ENCODE measurements at regions not wholly inside any gene's neighbourhood (a gene's known extent, or its start where the extent isn't known, plus 50 kb on each side); places are given as distances from the start of the nearest gene placed in this dataset.
A peak's percentile ranks its signal among the peaks of the same experiment; 100 is the strongest.

DNA sequence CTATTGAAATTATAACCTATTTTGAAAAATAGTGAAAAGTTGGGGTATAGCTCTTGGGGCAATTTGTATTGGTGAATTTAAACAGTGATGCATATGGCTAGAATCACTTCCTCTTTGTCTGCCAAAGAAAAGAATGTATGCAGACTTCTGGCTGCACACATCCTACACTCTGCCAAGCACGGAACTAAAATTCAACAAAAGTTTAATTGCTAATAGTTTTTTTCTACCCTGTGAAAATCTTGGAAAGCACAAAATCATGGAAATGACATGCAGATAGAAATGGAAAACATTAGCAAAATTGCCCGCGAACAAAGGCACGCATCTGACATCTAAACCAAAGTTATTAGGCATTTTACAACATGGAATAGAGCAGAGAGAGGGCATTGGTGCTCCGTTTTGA is 106.4 kb upstream of the PDE10A start:
- no peak overlapping the region for H3K4me2 ChIP-seq (ENCODE audit: insufficient read depth, low read length)

GRCh38 chr6:165768961-165769360 is 105.9 kb upstream of the PDE10A start:
- Histone ChIP-seq H3K9me3 (ENCODE audit: low read depth, low read length) (no peaks in the 10 kb centered on the region), H4K20me1 (ENCODE audit: insufficient read depth, low read length) (no peaks in the 10 kb centered on the region), H2AFZ (ENCODE audit: low read length) (no peak overlapping the region), H3K27me3 (ENCODE audit: insufficient read depth, low read length) (no peaks in the 10 kb centered on the region), H3K4me3 (ENCODE audit: insufficient read depth, low read length) (no peak overlapping the region), H3K4me2 (ENCODE audit: insufficient read depth, low read length) (no peak overlapping the region), H3K27ac (ENCODE audit: low read depth, low read length) (no peak overlapping the region), H3K4me1 (ENCODE audit: insufficient read depth, low read length) (peaks cover 8% of the 10 kb centered on the region), H3K79me2 (ENCODE audit: insufficient read depth, low read length) (no peaks in the 10 kb centered on the region), H3K36me3 (ENCODE audit: insufficient read depth, low read length) (no peaks in the 10 kb centered on the region)
- TF ChIP-seq CTCF (IDR thresholded peaks at IDR 0.05; ENCODE audit: extremely low read depth, low read depth, low read length): no peak
- DNase-seq (ENCODE audit: insufficient read length, low spot score, missing footprints): peak; percentile 73

More for the DNA sequence above, 106.4 kb upstream of the PDE10A start:
- DNase-seq (ENCODE audit: insufficient read length, low spot score, missing footprints): no peak
- H3K36me3 ChIP-seq (ENCODE audit: insufficient read depth, low read length): no peaks in the 10 kb centered on the region
- no peaks in the 10 kb centered on the region for H3K9me3 ChIP-seq (ENCODE audit: low read depth, low read length)
- H3K4me1 ChIP-seq (ENCODE audit: insufficient read depth, low read length): peaks cover 8% of the 10 kb centered on the region
- H2AFZ ChIP-seq (ENCODE audit: low read length): no peak overlapping the region
- H3K27ac ChIP-seq (ENCODE audit: low read depth, low read length): no peak overlapping the region
- H3K27me3 ChIP-seq (ENCODE audit: insufficient read depth, low read length): no peaks in the 10 kb centered on the region
- no peak for TF ChIP-seq CTCF (IDR thresholded peaks at IDR 0.05; ENCODE audit: extremely low read depth, low read depth, low read length)
- no peaks in the 10 kb centered on the region for H4K20me1 ChIP-seq (ENCODE audit: insufficient read depth, low read length)
- no peak overlapping the region for H3K4me3 ChIP-seq (ENCODE audit: insufficient read depth, low read length)
- no peaks in the 10 kb centered on the region for H3K79me2 ChIP-seq (ENCODE audit: insufficient read depth, low read length)

GRCh38 chr6:165767228-165767627 is 104.2 kb upstream of the PDE10A start:
- Histone ChIP-seq H3K9me3 (ENCODE audit: low read depth, low read length) (no peaks in the 10 kb centered on the region), H3K4me3 (ENCODE audit: insufficient read depth, low read length) (no peak overlapping the region), H3K4me1 (ENCODE audit: insufficient read depth, low read length) (peaks cover 8% of the 10 kb centered on the region), H2AFZ (ENCODE audit: low read length) (no peak overlapping the region), H4K20me1 (ENCODE audit: insufficient read depth, low read length) (no peaks in the 10 kb centered on the region), H3K79me2 (ENCODE audit: insufficient read depth, low read length) (no peaks in the 10 kb centered on the region), H3K4me2 (ENCODE audit: insufficient read depth, low read length) (no peak overlapping the region), H3K27ac (ENCODE audit: low read depth, low read length) (no peak overlapping the region), H3K27me3 (ENCODE audit: insufficient read depth, low read length) (no peaks in the 10 kb centered on the region), H3K36me3 (ENCODE audit: insufficient read depth, low read length) (no peaks in the 10 kb centered on the region)
- no peak for TF ChIP-seq CTCF (IDR thresholded peaks at IDR 0.05; ENCODE audit: extremely low read depth, low read depth, low read length)
- no peak for DNase-seq (ENCODE audit: insufficient read length, low spot score, missing footprints)

DNA sequence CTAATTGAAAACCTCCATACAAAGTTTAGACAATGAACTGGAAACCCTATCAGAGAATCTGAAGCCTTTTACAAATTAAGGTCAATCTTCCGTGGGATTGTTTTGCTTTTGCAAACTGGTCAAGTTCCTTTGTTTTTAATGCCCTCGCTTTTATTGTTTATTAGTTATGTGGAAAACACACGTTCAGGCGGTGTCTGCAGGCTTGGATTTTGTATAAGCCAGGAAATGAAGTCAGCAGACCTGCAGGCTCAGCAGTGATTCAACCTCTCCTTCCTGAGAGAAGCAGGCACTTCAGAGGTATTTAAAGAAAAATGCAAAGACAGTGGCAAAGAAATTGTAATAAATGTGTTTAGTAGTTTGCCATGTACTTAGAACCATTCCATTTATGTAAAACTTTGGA is 103.4 kb upstream of the PDE10A start:
- H2AFZ ChIP-seq (ENCODE audit: low read length): no peak overlapping the region
- H3K4me3 ChIP-seq (ENCODE audit: insufficient read depth, low read length): no peak overlapping the region
- H4K20me1 ChIP-seq (ENCODE audit: insufficient read depth, low read length): no peaks in the 10 kb centered on the region
- no peaks in the 10 kb centered on the region for H3K27me3 ChIP-seq (ENCODE audit: insufficient read depth, low read length)
- DNase-seq (ENCODE audit: insufficient read length, low spot score, missing footprints): no peak
- TF ChIP-seq CTCF (IDR thresholded peaks at IDR 0.05; ENCODE audit: extremely low read depth, low read depth, low read length): no peak
- no peak overlapping the region for H3K4me2 ChIP-seq (ENCODE audit: insufficient read depth, low read length)
- no peaks in the 10 kb centered on the region for H3K79me2 ChIP-seq (ENCODE audit: insufficient read depth, low read length)
- H3K4me1 ChIP-seq (ENCODE audit: insufficient read depth, low read length): peaks cover 8% of the 10 kb centered on the region
- H3K27ac ChIP-seq (ENCODE audit: low read depth, low read length): no peak overlapping the region
- H3K9me3 ChIP-seq (ENCODE audit: low read depth, low read length): no peaks in the 10 kb centered on the region
- H3K36me3 ChIP-seq (ENCODE audit: insufficient read depth, low read length): no peaks in the 10 kb centered on the region

Data from osteoblast (primary cell).